Mucosa of stomach (tissue), 1 donor: ENCODE measurements at regions not wholly inside any gene's neighbourhood (a gene's known extent, or its start where the extent isn't known, plus 50 kb on each side); places are given as distances from the start of the nearest gene placed in this dataset.

ENCODE experiments used
- H3K27me3 ChIP-seq: one replicate; pipeline ENCODE4 v1.7.0; 2013; ENCODE audit warnings: mild to moderate bottlenecking, low read length; ENCODE audit not compliant: control insufficient read depth, insufficient read depth
- H3K36me3 ChIP-seq: one replicate; pipeline ENCODE4 v1.7.0; 2013; ENCODE audit warnings: low read length; ENCODE audit not compliant: control insufficient read depth, insufficient read depth
- H3K4me1 ChIP-seq: one replicate; pipeline ENCODE4 v1.7.0; 2013; ENCODE audit warnings: mild to moderate bottlenecking, low read length; ENCODE audit not compliant: control insufficient read depth, insufficient read depth
- H3K4me3 ChIP-seq: one replicate; pipeline ENCODE4 v1.7.0; 2013; ENCODE audit warnings: low read length
- H3K9ac ChIP-seq: one replicate; pipeline ENCODE4 v1.7.0; 2013; ENCODE audit warnings: mild to moderate bottlenecking, low read length, moderate library complexity
- H3K9me3 ChIP-seq: one replicate; pipeline ENCODE4 v1.7.0; 2013; ENCODE audit warnings: mild to moderate bottlenecking, low read length, moderate library complexity; ENCODE audit not compliant: control insufficient read depth
- donor health status: Pancreatic carcinoma.

DNA sequence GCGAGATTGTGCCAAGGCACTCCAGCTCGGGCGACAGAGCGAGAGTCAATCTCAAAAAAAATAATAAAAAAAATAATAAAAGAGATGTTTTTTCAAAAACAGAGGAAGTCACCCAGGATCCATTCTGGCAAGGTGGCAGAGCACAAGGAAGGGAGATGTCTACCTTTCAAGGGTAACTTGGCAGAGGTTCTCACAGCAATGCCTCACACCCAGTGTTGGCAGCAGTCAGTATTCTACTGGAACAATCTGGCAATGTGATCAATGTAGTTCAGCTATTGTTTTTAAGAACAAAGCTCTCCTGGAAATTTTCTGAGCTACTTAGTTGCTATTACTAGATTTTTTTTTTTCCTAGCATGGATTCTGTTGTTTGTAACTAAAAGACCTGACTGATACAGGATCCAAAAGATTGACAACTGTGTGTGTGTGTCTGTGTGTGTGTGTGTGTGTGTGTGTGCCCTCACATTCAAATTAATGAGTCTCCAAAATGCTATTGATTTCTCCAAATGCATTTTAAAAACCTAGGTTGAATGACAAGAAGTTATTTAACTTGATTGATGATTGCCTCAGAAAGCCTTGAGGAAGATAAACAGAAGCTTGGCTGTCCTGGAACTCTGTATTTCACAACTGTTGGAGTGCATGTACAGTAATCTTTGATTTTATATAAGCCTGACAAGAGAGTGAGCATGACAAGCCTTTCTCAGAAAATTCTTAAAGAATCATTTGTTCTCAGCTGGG lies 114.1 kb upstream of the RREB1 start:
- no peaks in the 10 kb centered on the region for H3K27me3 ChIP-seq
- H3K9ac ChIP-seq: no peak overlapping the region
- H3K9me3 ChIP-seq: no peaks in the 10 kb centered on the region
- H3K4me1 ChIP-seq: peaks cover 7% of the 10 kb centered on the region
- H3K4me3 ChIP-seq: no peak overlapping the region
- H3K36me3 ChIP-seq: no peaks in the 10 kb centered on the region

DNA sequence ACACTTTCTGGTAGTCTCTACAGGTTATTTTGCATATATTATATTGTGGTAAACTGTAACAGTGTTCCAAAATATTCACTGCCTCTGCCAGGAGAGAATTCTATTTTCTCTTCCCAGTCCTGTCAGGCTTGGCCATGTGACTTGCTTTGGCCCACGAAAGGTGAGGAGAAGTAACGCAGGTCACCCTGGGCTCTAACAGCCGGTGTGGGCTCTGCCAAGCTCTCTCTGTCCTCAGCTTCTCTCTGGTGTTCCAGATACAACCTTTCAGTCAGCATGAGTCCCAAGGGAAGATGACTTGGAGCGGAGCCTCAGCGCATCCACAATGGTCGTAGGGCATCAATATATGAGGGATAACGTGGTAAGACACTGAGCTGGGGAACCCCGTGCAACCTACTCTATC lies 113.0 kb upstream of the RREB1 start:
- H3K27me3 ChIP-seq: no peaks in the 10 kb centered on the region
- H3K9me3 ChIP-seq: no peaks in the 10 kb centered on the region
- H3K9ac ChIP-seq: no peak overlapping the region
- H3K36me3 ChIP-seq: no peaks in the 10 kb centered on the region
- H3K4me3 ChIP-seq: no peak overlapping the region
- peaks cover 7% of the 10 kb centered on the region for H3K4me1 ChIP-seq

DNA sequence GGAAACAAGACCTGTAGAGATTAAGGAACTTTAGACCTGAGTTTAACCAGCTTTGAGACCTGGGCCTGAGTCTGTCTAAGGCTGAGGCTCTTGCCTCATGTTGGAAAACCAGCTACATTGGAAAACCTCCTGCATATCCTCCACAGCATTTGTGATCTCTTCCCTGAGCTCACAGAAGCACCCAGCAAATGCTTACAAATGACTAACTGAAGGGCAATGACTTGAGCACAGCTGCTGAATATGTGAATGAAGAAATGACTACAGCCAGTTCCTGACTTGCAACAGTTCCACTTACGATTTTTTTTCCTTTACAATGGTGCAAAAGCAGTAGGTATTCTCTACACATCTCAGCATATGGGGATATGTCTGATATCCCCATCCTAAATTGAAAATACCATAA lies 112.4 kb upstream of the RREB1 start:
- Histone ChIP-seq H3K27me3 (no peaks in the 10 kb centered on the region), H3K36me3 (no peaks in the 10 kb centered on the region)

DNA sequence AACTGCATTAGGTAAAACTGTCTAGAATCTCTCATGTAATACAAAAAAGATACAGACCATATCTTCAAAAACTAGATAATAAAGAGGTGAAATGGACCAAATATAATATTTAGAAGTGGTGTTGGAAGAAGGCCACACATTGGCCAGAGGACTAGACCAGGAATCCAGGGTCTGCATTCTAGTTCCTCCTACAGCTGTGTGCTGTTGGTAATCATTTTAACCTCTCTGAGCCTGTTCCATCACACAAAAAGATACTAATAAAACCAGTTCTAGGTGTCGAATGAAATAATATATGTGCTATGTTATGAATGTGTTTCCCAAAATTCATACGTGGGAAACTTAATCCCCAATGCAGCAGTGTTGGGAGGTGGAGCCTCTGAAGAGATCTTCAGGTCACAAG lies 111.6 kb upstream of the RREB1 start:
- no peak overlapping the region for H3K9ac ChIP-seq
- H3K36me3 ChIP-seq: no peaks in the 10 kb centered on the region
- no peaks in the 10 kb centered on the region for H3K27me3 ChIP-seq
- H3K4me1 ChIP-seq: peaks cover 7% of the 10 kb centered on the region
- H3K4me3 ChIP-seq: no peak overlapping the region
- H3K9me3 ChIP-seq: no peaks in the 10 kb centered on the region

More for the DNA sequence above, 112.4 kb upstream of the RREB1 start:
- H3K9me3 ChIP-seq: no peaks in the 10 kb centered on the region
- H3K4me1 ChIP-seq: peaks cover 7% of the 10 kb centered on the region
- H3K4me3 ChIP-seq: no peak overlapping the region
- H3K9ac ChIP-seq: no peak overlapping the region

DNA sequence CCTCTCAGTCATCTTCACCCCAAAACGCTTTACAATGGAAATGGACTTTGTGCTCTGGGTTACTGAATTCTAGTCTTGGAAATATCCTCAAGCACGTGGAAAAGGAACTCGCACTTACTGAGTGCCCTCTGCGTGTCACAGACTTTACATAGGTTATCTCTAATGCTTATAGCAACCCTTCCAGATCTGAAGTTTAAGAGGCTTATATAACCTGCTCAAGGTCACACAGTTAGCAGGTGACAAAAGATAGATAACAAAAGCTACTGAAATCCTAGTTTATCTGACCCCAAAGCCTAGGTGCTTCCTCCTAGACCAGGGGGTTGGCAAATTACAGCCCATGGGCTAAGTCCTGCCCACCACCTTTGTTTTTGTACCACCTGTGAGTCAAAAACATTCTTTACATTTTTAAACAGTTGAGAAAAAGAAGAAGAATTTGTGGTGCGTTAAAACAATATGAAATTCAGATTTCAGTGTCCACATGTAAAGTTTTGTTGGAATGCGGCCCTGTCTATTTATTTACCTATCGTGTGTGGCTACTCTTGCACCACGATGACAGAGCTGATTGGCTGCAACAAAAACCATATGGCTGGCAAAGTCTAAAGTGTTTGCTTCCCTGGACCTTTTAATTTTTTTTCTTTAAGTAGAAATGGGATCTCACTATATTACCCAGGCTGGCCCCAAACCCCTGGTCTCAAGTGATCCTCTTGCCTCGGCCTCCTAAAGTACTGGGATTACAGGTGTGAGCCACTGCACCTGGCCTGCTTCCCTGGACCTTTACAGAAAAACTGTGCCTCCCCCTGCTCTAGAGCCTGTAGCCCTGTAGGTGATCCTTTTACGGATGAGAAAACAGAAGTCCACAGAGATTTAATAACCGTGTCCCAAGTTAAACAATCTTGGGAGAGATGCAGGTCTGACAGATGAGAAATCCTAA lies 110.2 kb upstream of the RREB1 start:
- H3K9ac ChIP-seq: no peak overlapping the region
- peaks cover 7% of the 10 kb centered on the region for H3K4me1 ChIP-seq
- no peak overlapping the region for H3K4me3 ChIP-seq
- no peaks in the 10 kb centered on the region for H3K9me3 ChIP-seq
- no peaks in the 10 kb centered on the region for H3K36me3 ChIP-seq
- H3K27me3 ChIP-seq: no peaks in the 10 kb centered on the region

DNA sequence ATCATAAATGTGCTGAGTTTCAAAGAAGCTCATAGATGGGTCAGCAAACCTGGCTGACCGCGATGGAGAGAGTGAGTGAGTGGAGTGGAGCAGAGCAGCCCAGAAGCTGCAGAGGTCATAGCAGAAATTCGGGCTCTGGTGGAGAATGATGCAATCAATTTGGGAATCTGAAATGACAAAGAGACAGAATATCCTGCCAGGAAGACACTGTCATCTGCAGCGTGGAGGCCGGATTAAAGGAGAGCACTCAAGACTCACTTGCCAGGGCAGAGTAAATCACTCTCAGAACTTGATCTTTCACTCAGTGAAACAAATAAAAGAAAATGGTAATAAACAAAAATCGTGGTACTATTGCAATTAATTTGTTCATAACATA lies 109.6 kb upstream of the RREB1 start:
- Histone ChIP-seq H3K9me3 (no peaks in the 10 kb centered on the region), H3K4me1 (peaks cover 7% of the 10 kb centered on the region), H3K27me3 (no peaks in the 10 kb centered on the region), H3K9ac (no peak overlapping the region), H3K4me3 (no peak overlapping the region), H3K36me3 (no peaks in the 10 kb centered on the region)

DNA sequence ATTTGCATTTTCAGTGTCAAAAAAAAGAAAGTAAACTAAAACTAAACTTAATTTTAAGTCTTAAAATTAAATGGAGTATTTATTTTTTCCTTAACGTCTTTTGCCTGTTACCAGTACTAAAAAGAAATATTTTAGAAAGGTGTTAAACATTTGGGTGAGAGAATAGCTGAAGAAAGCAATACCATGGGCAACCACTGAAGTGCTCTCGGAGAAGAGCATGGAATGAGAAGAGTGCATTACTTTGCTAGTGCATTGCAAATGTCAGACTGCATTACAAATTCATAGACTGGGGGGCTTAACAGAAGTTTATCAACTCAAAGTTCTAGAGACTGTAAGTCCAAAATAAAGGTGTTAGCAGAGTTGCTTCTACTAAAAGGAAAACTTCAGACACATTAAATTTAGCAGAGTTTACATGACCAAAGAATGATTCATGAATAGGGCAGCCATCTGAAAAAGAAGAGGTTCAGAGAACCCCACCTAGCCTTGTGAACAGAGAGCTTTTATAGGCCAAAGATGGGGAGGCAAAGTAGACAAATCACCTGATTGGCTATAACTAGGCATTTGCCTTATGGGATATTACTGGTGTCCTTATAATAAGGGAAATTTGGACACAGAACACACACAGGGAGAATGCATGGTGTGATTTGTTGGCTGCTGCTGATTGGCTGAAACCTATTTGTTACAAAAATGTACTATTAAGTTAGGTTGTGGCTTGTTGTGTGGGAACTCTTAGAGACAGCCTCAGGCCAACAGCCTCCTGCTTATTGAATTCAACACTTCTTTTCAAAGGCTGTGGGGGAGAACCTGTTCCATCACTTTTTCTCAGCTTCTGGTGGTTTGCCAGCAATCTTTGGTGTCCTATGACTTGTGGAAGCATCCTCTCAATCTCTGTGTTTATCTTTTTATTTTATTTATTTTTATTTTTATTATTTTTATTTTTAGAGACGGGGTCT lies 106.7 kb upstream of the RREB1 start:
- Histone ChIP-seq H3K4me3 (no peak overlapping the region), H3K4me1 (peaks cover 7% of the 10 kb centered on the region), H3K9me3 (no peaks in the 10 kb centered on the region), H3K27me3 (no peaks in the 10 kb centered on the region), H3K9ac (no peak overlapping the region), H3K36me3 (no peaks in the 10 kb centered on the region)

DNA sequence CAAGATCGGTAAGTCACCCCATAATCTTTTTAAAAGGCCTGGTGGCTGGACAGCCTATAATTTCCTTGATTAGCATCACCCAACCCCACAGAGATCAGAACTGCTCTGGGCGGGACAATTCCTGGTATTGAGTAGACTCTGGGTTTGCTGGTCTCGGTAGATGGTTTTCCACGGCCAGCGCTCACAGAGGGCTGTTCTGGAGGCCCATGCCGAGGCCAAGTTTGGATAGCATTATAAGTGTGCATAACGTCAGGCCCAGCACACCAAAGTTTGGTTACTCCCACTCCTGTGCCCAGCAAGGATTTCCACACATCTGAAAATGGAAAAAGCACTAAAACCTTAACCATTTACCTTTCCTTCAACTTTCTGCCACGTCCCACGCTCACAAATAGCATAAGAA lies 104.7 kb upstream of the RREB1 start:
- H3K4me3 ChIP-seq: no peak overlapping the region
- H3K9ac ChIP-seq: no peak overlapping the region
- no peaks in the 10 kb centered on the region for H3K27me3 ChIP-seq
- H3K4me1 ChIP-seq: no peaks in the 10 kb centered on the region
- no peaks in the 10 kb centered on the region for H3K9me3 ChIP-seq
- no peaks in the 10 kb centered on the region for H3K36me3 ChIP-seq

DNA sequence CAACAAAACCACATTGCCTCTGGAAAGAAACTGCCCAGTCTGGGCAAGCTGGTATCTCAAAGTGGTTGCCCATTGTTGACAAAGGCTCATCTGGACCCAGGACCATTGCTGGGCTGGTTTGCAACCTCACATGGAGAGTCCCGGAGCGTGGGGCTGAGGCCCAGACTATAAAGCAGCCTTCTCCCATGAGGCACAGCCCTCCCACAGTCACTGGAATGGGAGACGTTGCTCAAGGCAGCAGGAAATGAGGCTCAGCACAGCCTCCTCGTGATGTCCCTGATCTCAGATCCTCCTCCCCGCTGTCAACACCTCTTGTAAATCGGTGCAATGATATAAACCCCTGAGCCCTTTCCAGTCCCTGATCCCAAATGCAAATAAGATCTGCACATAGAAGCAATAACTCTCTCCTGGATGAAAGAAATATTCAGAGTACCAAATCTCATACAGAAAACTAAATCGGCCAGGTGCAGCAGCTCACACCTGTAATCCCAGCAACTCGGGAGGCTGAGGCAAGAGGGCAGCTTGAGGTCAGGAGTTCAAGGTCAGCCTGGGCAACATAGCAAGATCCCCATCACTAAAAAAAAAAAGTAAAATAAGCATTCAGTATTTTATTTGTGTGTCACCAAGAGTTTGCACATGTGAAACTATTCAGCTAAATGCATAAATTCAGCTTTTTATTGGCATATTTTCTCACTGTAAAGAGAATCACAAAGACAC lies 103.0 kb upstream of the RREB1 start:
- H3K9ac ChIP-seq: no peak overlapping the region
- no peaks in the 10 kb centered on the region for H3K36me3 ChIP-seq
- no peak overlapping the region for H3K4me3 ChIP-seq
- H3K4me1 ChIP-seq: no peaks in the 10 kb centered on the region
- no peaks in the 10 kb centered on the region for H3K27me3 ChIP-seq
- H3K9me3 ChIP-seq: no peaks in the 10 kb centered on the region

DNA sequence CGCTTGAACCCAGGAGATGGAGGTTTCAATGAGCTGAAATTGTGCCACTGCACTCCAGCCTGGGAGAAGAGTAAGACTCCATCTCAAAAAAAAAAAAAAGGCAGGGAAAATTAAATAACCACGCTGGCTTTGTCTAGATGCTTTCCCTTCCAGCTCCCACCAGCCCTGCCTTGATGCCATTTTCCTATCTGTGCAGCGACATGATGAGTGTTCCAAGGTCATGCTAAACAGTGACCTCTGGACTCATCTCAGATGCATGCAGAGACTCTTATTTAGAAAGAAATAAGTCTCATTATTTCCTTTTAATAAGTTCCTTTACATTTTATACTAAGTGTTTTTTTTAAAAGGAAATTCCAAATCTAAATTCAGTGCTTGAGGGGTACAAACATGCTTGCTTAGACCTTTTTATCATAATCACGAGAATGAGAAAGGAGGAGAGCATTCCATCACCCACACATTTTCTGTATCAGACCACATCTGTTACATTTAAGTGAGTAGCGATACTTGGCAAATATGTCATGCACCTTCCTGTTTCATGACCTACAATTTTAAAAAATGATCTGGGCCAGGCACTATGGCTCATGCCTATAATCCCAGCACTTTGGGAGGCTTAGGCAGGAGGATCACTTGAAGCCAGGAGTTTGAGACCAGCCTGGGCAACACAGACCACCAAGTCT lies 101.1 kb upstream of the RREB1 start:
- Histone ChIP-seq H3K36me3 (no peaks in the 10 kb centered on the region), H3K9ac (no peak overlapping the region), H3K4me3 (no peak overlapping the region), H3K4me1 (no peaks in the 10 kb centered on the region), H3K27me3 (no peaks in the 10 kb centered on the region), H3K9me3 (no peaks in the 10 kb centered on the region)

DNA sequence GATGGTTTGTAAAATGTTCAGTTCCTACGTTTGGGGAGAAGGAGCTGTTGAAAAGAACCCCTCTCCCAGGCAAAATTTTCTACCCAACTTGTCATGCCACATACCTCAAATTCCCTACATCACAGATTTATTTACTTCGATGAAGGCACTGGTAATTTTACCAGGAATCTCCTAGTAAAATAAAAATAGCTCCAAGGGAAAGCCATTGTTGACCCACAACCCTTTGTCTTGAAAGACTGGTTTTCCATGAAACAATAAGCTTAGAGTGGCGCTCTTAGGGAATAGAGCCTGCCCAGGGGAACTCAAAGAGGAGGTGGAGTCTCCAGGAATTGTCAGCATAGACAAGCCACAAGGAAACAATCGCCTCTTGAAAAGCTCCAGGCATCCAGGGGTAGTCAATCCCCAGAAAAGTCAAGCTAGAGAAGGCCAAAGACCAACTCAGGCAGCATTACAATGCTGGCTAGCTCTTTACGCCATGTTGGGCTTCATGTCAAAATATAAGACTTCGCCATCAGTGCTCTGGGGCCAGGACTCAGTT lies 99.2 kb upstream of the RREB1 start:
- no peaks in the 10 kb centered on the region for H3K27me3 ChIP-seq
- no peak overlapping the region for H3K4me3 ChIP-seq
- H3K9ac ChIP-seq: no peak overlapping the region
- no peaks in the 10 kb centered on the region for H3K9me3 ChIP-seq
- no peaks in the 10 kb centered on the region for H3K4me1 ChIP-seq
- no peaks in the 10 kb centered on the region for H3K36me3 ChIP-seq
